Left kidney (tissue), 1 donor: ENCODE measurements at regions not wholly inside any gene's neighbourhood (a gene's known extent, or its start where the extent isn't known, plus 50 kb on each side); places are given as distances from the start of the nearest gene placed in this dataset.

ENCODE experiments used
- DNase-seq: peaks from one replicate; pipeline ENCODE4 v3.0.0-alpha.2; 2013

GRCh38 chr2:15883684-15884083 lies 56.7 kb upstream of the MYCN start:
- no peak for DNase-seq

GRCh38 chr2:15884790-15885189 lies 55.6 kb upstream of the MYCN start:
- no peak for DNase-seq

- DNase-seq: no peak
These were observed 54.1 kb upstream of the MYCN start for GRCh38 chr2:15886231-15886630.

- DNase-seq: no peak
These were observed 50.8 kb upstream of the MYCN start for GRCh38 chr2:15889442-15890123.

- DNase-seq: no peak
These were observed 50.1 kb upstream of the MYCN start for GRCh38 chr2:15890124-15890754.
